ENCODE measurements at regions not wholly inside any gene's neighbourhood (a gene's known extent, or its start where the extent isn't known, plus 50 kb on each side); places are given as distances from the start of the nearest gene placed in this dataset.
"Not testable (repeated sequence)": the region's sequence is repeated elsewhere in the genome, so short reads cannot be mapped to it uniquely, and the experiment has no call there.

- H3K4me1 ChIP-seq (ENCODE audit: insufficient read depth, low read length, poor library complexity, severe bottlenecking): no peaks in the 10 kb centered on the region
- H2AFZ ChIP-seq (ENCODE audit: low read length): no peak overlapping the region
- TF ChIP-seq EZH2phosphoT487 (IDR thresholded peaks at IDR 0.05; ENCODE audit: borderline replicate concordance) (no peak), CTCF (conservative IDR thresholded peaks at IDR 0.05; ENCODE audit: low read length) (no peak)
- no peaks in the 10 kb centered on the region for H4K20me1 ChIP-seq (ENCODE audit: insufficient read depth, low read length, poor library complexity, severe bottlenecking)
- H3K36me3 ChIP-seq (ENCODE audit: insufficient read depth, low read length): no peaks in the 10 kb centered on the region
- H3K4me2 ChIP-seq (ENCODE audit: low read depth, low read length, poor library complexity, severe bottlenecking): no peak overlapping the region
- H3K79me2 ChIP-seq (ENCODE audit: insufficient read depth, low read length): no peaks in the 10 kb centered on the region
- H3K4me3 ChIP-seq (ENCODE audit: low read length, poor library complexity, severe bottlenecking): no peak overlapping the region
- no peaks in the 10 kb centered on the region for H3K9me2 ChIP-seq (replicated peaks; ENCODE audit: low read depth, low read length)
- no peaks in the 10 kb centered on the region for H3K27me3 ChIP-seq (ENCODE audit: insufficient read depth, low read length, poor library complexity, severe bottlenecking)
- H3K9me3 ChIP-seq (ENCODE audit: insufficient read depth, low read depth, low read length): no peaks in the 10 kb centered on the region; the same call in 1 of the 2 replicates
- no peak overlapping the region for H3K9ac ChIP-seq (ENCODE audit: low read depth, low read length, poor library complexity, severe bottlenecking)
- no peaks in the 10 kb centered on the region for H3F3A ChIP-seq (ENCODE audit: low read depth)
These were observed 403.8 kb downstream of the DCDC2C start for GRCh38 chr2:4107179-4107578.

- H2AFZ ChIP-seq (ENCODE audit: low read length): no peak overlapping the region
- H3K4me1 ChIP-seq (ENCODE audit: insufficient read depth, low read length, poor library complexity, severe bottlenecking): no peaks in the 10 kb centered on the region
- no peaks in the 10 kb centered on the region; the same call in 1 of the 2 replicates for H3K9me3 ChIP-seq (ENCODE audit: insufficient read depth, low read depth, low read length)
- H3K4me3 ChIP-seq (ENCODE audit: low read length, poor library complexity, severe bottlenecking): no peak overlapping the region
- no peaks in the 10 kb centered on the region for H3K27me3 ChIP-seq (ENCODE audit: insufficient read depth, low read length, poor library complexity, severe bottlenecking)
- H3K79me2 ChIP-seq (ENCODE audit: insufficient read depth, low read length): no peaks in the 10 kb centered on the region
- H3F3A ChIP-seq (ENCODE audit: low read depth): no peaks in the 10 kb centered on the region
- TF ChIP-seq CTCF (conservative IDR thresholded peaks at IDR 0.05; ENCODE audit: low read length): no peak
- no peak for TF ChIP-seq EZH2phosphoT487 (IDR thresholded peaks at IDR 0.05; ENCODE audit: borderline replicate concordance)
- no peak overlapping the region for H3K4me2 ChIP-seq (ENCODE audit: low read depth, low read length, poor library complexity, severe bottlenecking)
- no peak overlapping the region for H3K9ac ChIP-seq (ENCODE audit: low read depth, low read length, poor library complexity, severe bottlenecking)
- H3K36me3 ChIP-seq (ENCODE audit: insufficient read depth, low read length): no peaks in the 10 kb centered on the region
- H3K9me2 ChIP-seq (replicated peaks; ENCODE audit: low read depth, low read length): no peaks in the 10 kb centered on the region
- no peaks in the 10 kb centered on the region for H4K20me1 ChIP-seq (ENCODE audit: insufficient read depth, low read length, poor library complexity, severe bottlenecking)
These were observed 406.9 kb downstream of the DCDC2C start for GRCh38 chr2:4110273-4110672.

DNA sequence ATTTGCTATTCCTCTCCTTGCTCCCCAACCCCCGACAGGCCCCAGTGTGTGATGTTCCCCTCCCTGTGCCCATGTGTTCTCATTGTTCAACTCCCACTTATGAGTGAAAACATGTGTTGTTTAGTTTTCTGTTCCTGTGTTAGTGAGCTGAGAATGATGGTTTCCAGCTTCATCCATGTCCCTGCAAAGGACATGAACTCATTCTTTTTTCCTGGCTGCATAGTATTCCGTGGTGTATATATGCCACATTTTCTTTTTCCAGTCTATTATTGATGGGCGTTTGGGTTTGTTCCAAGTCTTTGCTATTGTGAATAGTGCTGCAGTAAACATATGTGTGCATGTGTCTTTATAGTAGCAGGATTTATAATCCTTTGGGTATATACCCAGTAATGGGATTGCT lies 412.1 kb downstream of the DCDC2C start:
- not testable (repeated sequence) for H2AFZ ChIP-seq (ENCODE audit: low read length); H3K9me2 ChIP-seq (replicated peaks; ENCODE audit: low read depth, low read length); H3K4me3 ChIP-seq (ENCODE audit: low read length, poor library complexity, severe bottlenecking); H3F3A ChIP-seq (ENCODE audit: low read depth); H4K20me1 ChIP-seq (ENCODE audit: insufficient read depth, low read length, poor library complexity, severe bottlenecking); H3K4me1 ChIP-seq (ENCODE audit: insufficient read depth, low read length, poor library complexity, severe bottlenecking); H3K4me2 ChIP-seq (ENCODE audit: low read depth, low read length, poor library complexity, severe bottlenecking); H3K9ac ChIP-seq (ENCODE audit: low read depth, low read length, poor library complexity, severe bottlenecking); H3K36me3 ChIP-seq (ENCODE audit: insufficient read depth, low read length); H3K9me3 ChIP-seq (ENCODE audit: insufficient read depth, low read depth, low read length); H3K27me3 ChIP-seq (ENCODE audit: insufficient read depth, low read length, poor library complexity, severe bottlenecking); H3K79me2 ChIP-seq (ENCODE audit: insufficient read depth, low read length)

DNA sequence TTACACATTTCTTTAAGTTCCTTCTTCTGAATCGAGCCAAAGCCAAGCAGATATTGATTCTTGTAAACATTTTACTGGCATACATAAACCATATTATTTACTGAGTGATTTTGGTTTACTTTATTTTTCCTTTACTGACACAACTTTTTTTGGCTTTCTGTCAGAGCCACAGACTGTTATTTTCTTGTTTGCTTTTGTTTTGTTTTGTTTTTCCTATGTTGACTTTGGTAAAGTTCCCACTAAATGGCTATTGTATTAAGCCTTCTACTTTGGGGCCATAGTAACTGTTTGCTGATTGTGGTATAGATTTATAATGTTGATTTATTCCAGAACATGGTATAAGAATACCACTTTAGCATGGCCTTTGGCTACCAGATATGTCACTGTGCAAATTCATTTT lies 419.4 kb downstream of the DCDC2C start:
- H4K20me1 ChIP-seq (ENCODE audit: insufficient read depth, low read length, poor library complexity, severe bottlenecking): no peaks in the 10 kb centered on the region
- no peaks in the 10 kb centered on the region for H3K4me1 ChIP-seq (ENCODE audit: insufficient read depth, low read length, poor library complexity, severe bottlenecking)

More for the DNA sequence above, 419.4 kb downstream of the DCDC2C start:
- Histone ChIP-seq H2AFZ (ENCODE audit: low read length) (no peak overlapping the region), H3K36me3 (ENCODE audit: insufficient read depth, low read length) (no peaks in the 10 kb centered on the region), H3K9me2 (replicated peaks; ENCODE audit: low read depth, low read length) (no peaks in the 10 kb centered on the region), H3K79me2 (ENCODE audit: insufficient read depth, low read length) (no peaks in the 10 kb centered on the region), H3K9ac (ENCODE audit: low read depth, low read length, poor library complexity, severe bottlenecking) (no peak overlapping the region), H3F3A (ENCODE audit: low read depth) (no peaks in the 10 kb centered on the region), H3K9me3 (ENCODE audit: insufficient read depth, low read depth, low read length) (no peaks in the 10 kb centered on the region), H3K4me2 (ENCODE audit: low read depth, low read length, poor library complexity, severe bottlenecking) (no peak overlapping the region), H3K4me3 (ENCODE audit: low read length, poor library complexity, severe bottlenecking) (no peak overlapping the region), H3K27me3 (ENCODE audit: insufficient read depth, low read length, poor library complexity, severe bottlenecking) (no peaks in the 10 kb centered on the region)
- no peak for TF ChIP-seq CTCF (conservative IDR thresholded peaks at IDR 0.05; ENCODE audit: low read length)
- TF ChIP-seq EZH2phosphoT487 (IDR thresholded peaks at IDR 0.05; ENCODE audit: borderline replicate concordance): no peak
